ENCODE measurements at regions not wholly inside any gene's neighbourhood (a gene's known extent, or its start where the extent isn't known, plus 50 kb on each side); places are given as distances from the start of the nearest gene placed in this dataset.

- DNase-seq: no peak
These were observed 1385.3 kb upstream of the SPRY2 start for GRCh38 chr13:81726037-81726726.

GRCh38 chr13:81722456-81722855 lies 1381.5 kb upstream of the SPRY2 start:
- no peak for DNase-seq

GRCh38 chr13:81721400-81721799 lies 1380.5 kb upstream of the SPRY2 start:
- DNase-seq: no peak

- DNase-seq: no peak
These were observed 1373.6 kb upstream of the SPRY2 start for GRCh38 chr13:81714513-81714912.

GRCh38 chr13:81713201-81713600 lies 1372.3 kb upstream of the SPRY2 start:
- no peak for DNase-seq

- DNase-seq: no peak
These were observed 1356.9 kb upstream of the SPRY2 start for GRCh38 chr13:81697826-81698225.

- no peak for DNase-seq
These were observed 1346.0 kb upstream of the SPRY2 start for GRCh38 chr13:81686877-81687276.

- DNase-seq: no peak
These were observed 1342.6 kb upstream of the SPRY2 start for GRCh38 chr13:81683521-81683920.

- DNase-seq: no peak
These were observed 1341.2 kb upstream of the SPRY2 start for GRCh38 chr13:81682081-81682630.

- DNase-seq: no peak
These were observed 1336.9 kb upstream of the SPRY2 start for GRCh38 chr13:81677857-81678256.

- no peak for DNase-seq
These were observed 1335.1 kb upstream of the SPRY2 start for GRCh38 chr13:81676008-81676407.

- DNase-seq: no peak
These were observed 1330.1 kb upstream of the SPRY2 start for GRCh38 chr13:81671064-81671463.

GRCh38 chr13:81670048-81670447 lies 1329.1 kb upstream of the SPRY2 start:
- DNase-seq: no peak

GRCh38 chr13:81664872-81665271 lies 1323.9 kb upstream of the SPRY2 start:
- DNase-seq: no peak

GRCh38 chr13:81659984-81660383 lies 1319.1 kb upstream of the SPRY2 start:
- DNase-seq: no peak

GRCh38 chr13:81658598-81659370 lies 1317.9 kb upstream of the SPRY2 start:
- DNase-seq: no peak

GRCh38 chr13:81639984-81640582 lies 1299.2 kb upstream of the SPRY2 start:
- no peak for DNase-seq

GRCh38 chr13:81637457-81637856 lies 1296.5 kb upstream of the SPRY2 start:
- DNase-seq: no peak

- DNase-seq: no peak
These were observed 1295.2 kb upstream of the SPRY2 start for GRCh38 chr13:81636120-81636519.

- no peak for DNase-seq
These were observed 1274.1 kb upstream of the SPRY2 start for GRCh38 chr13:81615031-81615430.

- no peak for DNase-seq
These were observed 1269.7 kb upstream of the SPRY2 start for GRCh38 chr13:81610644-81611043.

- no peak for DNase-seq
These were observed 1268.4 kb upstream of the SPRY2 start for GRCh38 chr13:81609335-81609734.

- no peak for DNase-seq
These were observed 1265.1 kb upstream of the SPRY2 start for GRCh38 chr13:81606074-81606473.

GRCh38 chr13:81602241-81602640 lies 1261.3 kb upstream of the SPRY2 start:
- DNase-seq: no peak

All from stimulated activated CD4-positive, alpha-beta T cell treated with anti-CD3 and anti-CD28 coated beads, Interleukin-4, amount 100 ng/mL, for 24 hours (primary cell).